Lower leg skin (tissue), 4 donors: ENCODE measurements at regions not wholly inside any gene's neighbourhood (a gene's known extent, or its start where the extent isn't known, plus 50 kb on each side); places are given as distances from the start of the nearest gene placed in this dataset.

ENCODE experiments used
- DNase-seq, 2 donors: peaks; one replicate each; pipeline ENCODE4 v3.0.0-alpha.2; 2019; ENCODE audit warnings: low spot score in 2 of 2
- H3K4me3 ChIP-seq: fragments of 200-600 bp; sonication (generic); 2 replicates; pipeline ENCODE4 v1.5.1; 2017; ENCODE audit warnings: mild to moderate bottlenecking, low read depth; ENCODE audit not compliant: poor library complexity, severe bottlenecking
- POLR2A ChIP-seq, 2 donors: fragments of 450-650 bp; IDR thresholded peaks; one replicate each; pipeline ENCODE4 v1.6.1; 2016 to 2017; ENCODE audit warnings: antibody characterized with exemption in 2 of 2, mild to moderate bottlenecking in 1 of 2, moderate library complexity in 1 of 2
- WGBS, 2 donors: methylation state at CpG; one replicate each; pipeline ENCODE4 v1.1.5; 2018; 5-methylcytosine and 5-hydroxymethylcytosine counted together
- intact Hi-C: fragments of 100-400 bp; cut with DNase I; formaldehyde crosslinking; loops from one replicate; pipeline ENCODE4 v1.15.0; 2023; ENCODE audit warnings: low total_unique reads
- TF ChIP-seq, protein P1 (sequence below), 3 donors: fragments of 450-650 bp; IDR thresholded peaks; one replicate each; pipeline ENCODE4 v1.5.1; 2016; ENCODE audit warnings: antibody characterized with exemption in 3 of 3, mild to moderate bottlenecking in 3 of 3, moderate library complexity in 2 of 3

DNA sequence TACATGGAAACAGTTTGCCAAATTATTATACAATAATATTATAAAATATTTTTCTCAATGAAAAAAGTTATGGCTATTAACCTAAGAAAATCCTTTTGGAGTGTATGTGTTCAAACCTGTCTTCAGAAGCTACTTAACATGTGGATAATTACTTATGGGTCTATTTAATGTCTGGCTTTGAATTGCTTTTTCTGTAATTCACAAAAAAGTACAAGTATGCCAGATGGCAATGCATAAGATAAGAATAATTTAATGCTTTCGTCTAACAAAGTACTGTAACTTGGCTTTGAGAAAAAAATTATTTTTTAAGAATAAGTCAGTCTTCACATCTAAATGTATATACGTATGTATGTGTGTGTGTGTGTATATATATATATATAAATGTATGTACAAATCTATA is 1073.0 kb downstream of the TDRD15 start:
- WGBS, 2 donors: 36 to 53% methylated on average over 2 of the region's 2 CpGs
- TF ChIP-seq, protein P1, sequence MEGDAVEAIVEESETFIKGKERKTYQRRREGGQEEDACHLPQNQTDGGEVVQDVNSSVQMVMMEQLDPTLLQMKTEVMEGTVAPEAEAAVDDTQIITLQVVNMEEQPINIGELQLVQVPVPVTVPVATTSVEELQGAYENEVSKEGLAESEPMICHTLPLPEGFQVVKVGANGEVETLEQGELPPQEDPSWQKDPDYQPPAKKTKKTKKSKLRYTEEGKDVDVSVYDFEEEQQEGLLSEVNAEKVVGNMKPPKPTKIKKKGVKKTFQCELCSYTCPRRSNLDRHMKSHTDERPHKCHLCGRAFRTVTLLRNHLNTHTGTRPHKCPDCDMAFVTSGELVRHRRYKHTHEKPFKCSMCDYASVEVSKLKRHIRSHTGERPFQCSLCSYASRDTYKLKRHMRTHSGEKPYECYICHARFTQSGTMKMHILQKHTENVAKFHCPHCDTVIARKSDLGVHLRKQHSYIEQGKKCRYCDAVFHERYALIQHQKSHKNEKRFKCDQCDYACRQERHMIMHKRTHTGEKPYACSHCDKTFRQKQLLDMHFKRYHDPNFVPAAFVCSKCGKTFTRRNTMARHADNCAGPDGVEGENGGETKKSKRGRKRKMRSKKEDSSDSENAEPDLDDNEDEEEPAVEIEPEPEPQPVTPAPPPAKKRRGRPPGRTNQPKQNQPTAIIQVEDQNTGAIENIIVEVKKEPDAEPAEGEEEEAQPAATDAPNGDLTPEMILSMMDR (IDR thresholded peaks at IDR 0.05): no peak
- TF ChIP-seq POLR2A (IDR thresholded peaks at IDR 0.05): no peak
- H3K4me3 ChIP-seq: no peak overlapping the region
- intact Hi-C loops: no loop called here
- DNase-seq: no peak

DNA sequence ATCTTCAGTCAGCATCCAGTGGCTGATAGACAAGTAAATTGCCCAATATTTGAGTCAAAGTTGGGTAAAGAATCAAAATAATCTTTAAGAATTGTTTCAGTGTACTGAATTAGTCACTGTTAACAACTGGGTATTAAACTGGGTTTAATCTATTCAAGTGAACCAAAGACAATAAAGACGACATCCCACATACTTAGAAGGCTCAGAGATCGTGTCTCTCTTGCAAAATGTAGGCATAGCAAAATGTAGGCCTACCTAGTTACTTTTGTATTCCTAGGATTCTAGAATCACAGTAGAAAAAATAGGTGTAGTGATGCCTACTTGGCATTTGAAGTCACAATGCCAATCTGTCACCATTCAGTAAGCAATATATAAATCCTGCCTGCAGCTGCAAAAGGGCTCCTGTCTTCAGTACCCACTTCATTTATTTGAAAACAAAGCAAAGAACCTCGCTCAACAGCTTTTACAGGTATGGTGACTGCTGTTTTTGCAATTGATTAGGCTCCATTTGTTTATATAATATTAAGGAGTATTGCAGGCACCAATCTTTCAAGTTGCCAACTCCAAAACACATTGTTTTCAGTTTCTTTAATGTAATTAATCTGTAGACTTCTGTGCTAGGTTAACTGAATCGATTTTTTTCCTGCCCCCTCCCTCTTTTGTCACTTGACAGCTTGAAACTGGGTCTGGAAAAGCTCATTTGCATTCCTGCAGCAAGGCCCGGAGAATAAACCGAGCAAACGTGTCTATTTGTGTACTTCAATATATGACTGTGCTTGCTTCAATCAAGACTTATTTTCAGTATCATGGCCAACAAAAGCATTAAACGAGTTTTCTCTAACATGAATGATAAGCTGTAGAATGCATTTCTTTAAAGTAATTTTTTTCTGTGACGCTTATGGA is 1074.9 kb downstream of the TDRD15 start:
- H3K4me3 ChIP-seq: no peak overlapping the region
- DNase-seq: no peak
- intact Hi-C loops: no loop called here
- 64 to 66% methylated on average over 9 of the region's 9 CpGs for WGBS, 2 donors
- TF ChIP-seq POLR2A (IDR thresholded peaks at IDR 0.05): no peak
- TF ChIP-seq, protein P1 (IDR thresholded peaks at IDR 0.05): no peak

DNA sequence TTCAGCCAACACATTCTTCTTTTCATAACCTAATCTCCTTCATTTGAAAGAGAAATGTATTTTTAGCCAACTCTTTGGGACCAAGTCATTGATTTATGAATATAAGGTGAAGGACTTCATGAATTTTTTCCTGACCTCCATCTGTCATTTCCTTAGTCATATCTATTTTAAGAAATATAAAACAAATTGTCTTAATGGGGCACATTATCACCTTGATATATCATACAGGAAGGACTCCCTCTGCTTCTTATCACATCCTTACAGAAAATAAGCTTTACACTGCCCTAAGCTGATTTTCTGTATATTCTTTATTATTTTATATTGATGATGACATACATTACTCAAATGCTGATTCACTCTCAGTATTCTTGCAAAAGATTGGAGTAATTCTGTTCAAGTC is 1076.2 kb downstream of the TDRD15 start:
- intact Hi-C loops: no loop called here
- DNase-seq: no peak
- TF ChIP-seq, protein P1 (IDR thresholded peaks at IDR 0.05): no peak
- TF ChIP-seq POLR2A (IDR thresholded peaks at IDR 0.05): no peak

DNA sequence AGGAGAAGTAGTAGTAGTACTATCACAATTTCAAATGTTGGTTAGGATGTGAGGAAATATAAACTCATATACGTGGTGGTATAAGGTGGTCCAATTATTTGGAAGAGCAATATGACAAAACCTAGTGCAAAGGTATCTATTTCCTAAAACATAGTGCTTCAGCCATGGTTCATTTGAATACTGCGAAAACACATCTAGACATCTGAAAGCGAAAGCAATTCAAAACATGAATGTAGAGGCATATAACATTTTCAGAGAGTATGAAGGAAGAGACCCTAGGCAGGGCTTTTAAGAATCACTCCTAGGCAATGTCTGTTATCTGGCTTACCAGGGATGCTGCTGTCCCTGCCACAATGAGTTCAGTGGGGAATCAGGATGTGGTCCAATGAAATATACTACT is 1085.8 kb downstream of the TDRD15 start:
- no peak for DNase-seq
- TF ChIP-seq, protein P1 (IDR thresholded peaks at IDR 0.05): no peak
- TF ChIP-seq POLR2A (IDR thresholded peaks at IDR 0.05): no peak
- intact Hi-C loops: no loop called here
- no peak overlapping the region for H3K4me3 ChIP-seq
- 87% methylated on average over 3 of the region's 3 CpGs for WGBS, 2 donors

More for the DNA sequence above, 1076.2 kb downstream of the TDRD15 start:
- no peak overlapping the region for H3K4me3 ChIP-seq

DNA sequence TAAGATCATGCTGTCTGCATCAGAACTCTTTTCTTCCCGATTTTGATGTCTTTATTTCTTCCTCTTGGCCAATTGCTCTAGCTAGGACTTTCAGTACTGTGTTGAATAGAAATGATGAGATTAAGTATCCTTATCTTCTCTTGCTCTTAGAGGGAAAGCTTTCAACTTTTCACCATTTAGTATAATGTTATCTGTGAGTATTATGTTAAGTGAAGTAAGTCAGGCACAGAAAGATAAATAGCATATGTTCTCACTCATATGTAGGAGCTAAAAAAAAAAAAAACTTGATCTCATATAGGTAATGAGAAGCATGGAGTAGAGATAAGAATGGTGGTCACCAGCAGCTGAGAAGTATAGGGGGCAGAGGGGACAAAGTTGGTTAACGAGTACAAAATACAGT is 1089.5 kb downstream of the TDRD15 start:
- intact Hi-C loops: no loop called here
- DNase-seq: no peak
- no peak overlapping the region for H3K4me3 ChIP-seq
- WGBS, 2 donors: 83 to 91% methylated on average over 2 of the region's 2 CpGs
- TF ChIP-seq, protein P1 (IDR thresholded peaks at IDR 0.05): no peak
- no peak for TF ChIP-seq POLR2A (IDR thresholded peaks at IDR 0.05)
